GM18873 (cell line): ENCODE measurements at regions not wholly inside any gene's neighbourhood (a gene's known extent, or its start where the extent isn't known, plus 50 kb on each side); places are given as distances from the start of the nearest gene placed in this dataset.
"Not testable (repeated sequence)": the region's sequence is repeated elsewhere in the genome, so short reads cannot be mapped to it uniquely, and the experiment has no call there.

Experiments used
- ATAC-seq: cut with Tn5 transposase; IDR thresholded peaks from one replicate; pipeline ENCODE4 v1.9.1; 2021; ENCODE audit warnings: mild to moderate bottlenecking, moderate library complexity, moderate number of reproducible peaks; ENCODE audit not compliant: unreplicated experiment, low FRiP score

GRCh38 chr16:29578898-29579297, 72.7 kb upstream of the NPIPB12 start:
- ATAC-seq: not testable (repeated sequence)

DNA sequence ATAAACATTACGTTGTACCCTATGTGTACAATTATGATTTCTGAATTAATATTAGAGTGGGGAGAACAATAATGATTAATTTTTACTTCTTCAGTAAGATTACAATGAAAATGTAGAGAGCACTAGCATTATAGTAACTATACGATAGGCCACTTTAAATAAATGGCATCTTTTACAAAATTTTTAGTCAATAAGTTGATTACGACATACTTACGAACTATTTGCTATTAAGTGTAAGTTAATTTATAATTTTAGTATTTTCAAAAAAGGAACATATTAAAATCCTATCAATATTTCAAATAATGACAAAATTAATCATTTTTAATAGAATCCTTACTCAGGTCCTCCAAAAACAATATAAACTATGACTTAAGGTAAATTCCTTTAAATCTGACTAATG, 75.6 kb upstream of the NPIPB12 start:
- not testable (repeated sequence) for ATAC-seq

DNA sequence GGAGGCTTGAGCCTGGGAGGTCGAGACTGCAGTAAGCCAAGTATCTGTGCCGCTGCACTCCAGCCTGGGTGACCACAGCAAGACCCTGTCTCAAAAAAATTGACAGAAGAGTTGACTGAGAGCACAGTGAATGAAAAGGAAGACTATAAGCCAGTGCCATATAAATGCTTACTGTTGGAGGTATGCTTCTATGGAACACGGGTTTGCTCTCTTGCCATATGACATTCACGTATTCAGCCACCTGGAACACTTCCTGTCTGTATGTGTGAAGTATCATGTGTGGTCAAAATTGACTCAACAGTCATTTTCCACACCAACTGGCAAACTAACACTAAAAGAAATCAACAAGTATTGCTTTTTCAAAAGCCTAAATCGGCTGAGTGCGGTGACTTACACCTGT, 71.1 kb upstream of the SPN start:
- ATAC-seq: not testable (repeated sequence)

DNA sequence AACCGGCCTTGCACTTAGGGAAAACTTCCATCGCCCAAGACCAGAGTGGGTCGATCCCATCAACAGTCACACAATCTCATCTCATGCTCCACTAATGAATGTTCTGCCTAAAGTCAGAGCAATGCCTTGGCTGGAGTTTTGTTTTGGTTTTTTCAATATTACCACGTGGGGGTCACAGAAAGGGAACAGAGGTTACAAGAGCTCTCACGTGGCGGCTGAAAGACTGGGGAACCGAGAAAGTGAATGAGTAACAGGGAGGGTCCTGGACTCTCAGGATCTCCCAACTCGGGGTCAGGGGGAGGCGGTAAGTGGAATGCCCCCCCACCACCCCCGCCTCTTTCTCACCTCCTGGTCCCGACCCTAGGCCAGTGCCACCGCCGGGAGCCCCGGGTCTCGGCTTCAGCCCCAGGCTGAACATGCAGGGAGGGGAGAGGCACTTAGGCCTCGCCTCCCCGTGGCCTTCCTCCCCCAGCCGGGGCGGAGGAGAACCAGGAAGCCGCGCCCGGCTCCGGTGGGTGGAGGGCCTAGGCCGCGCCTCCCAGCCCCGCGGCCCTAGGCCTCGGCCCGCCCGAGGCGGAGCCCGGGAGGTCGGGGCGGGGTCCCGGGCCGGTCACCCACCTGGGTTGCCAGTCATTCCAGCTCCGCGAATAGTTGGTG, 68.7 kb upstream of the SPN start:
- peak; percentile 28 for ATAC-seq

GRCh38 chr16:29594926-29595838, 67.9 kb upstream of the SPN start:
- peak; percentile 58 for ATAC-seq

GRCh38 chr16:29597030-29597429, 66.0 kb upstream of the SPN start:
- not testable (repeated sequence) for ATAC-seq

DNA sequence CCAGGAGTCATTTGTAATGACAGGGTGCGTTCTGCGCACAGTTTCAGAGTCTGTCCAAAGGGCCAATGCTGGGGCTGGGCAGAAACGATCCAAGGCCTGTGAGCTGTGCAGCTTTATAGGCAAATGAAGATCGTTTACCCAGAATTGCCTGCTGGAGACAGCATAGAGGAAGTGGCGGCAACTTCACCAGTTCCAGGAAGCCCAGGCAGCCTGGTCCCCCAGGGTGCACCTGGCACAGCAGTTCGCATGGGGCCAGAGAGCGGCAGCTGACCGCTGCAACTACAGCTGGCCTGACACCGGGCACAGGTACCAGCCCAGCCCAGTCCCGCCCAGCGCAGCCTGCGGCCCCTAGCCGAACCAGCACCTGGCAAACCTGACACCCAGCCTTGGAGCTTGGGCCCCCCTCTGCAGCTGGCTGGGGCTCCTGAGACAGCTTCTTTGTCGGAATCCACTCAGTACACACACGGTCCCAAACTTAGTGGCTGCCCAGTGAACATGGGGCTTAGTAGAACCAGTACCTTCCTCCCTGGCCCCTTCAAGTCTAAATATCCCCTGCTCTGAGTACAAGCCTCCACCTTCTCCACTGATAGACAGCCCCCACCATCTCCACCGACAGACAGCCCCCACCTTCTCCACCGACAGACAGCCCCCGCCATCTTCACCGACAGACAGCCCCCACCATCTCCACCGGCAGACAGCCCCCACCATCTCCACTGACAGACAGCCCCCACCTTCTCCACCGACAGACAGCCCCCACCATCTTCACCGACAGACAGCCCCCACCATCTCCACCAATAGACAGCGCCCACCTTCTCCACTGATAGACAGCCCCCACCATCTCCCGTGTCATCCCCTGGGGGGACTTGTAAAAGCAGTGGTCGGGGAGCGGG, 62.7 kb upstream of the SPN start:
- ATAC-seq: not testable (repeated sequence)

DNA sequence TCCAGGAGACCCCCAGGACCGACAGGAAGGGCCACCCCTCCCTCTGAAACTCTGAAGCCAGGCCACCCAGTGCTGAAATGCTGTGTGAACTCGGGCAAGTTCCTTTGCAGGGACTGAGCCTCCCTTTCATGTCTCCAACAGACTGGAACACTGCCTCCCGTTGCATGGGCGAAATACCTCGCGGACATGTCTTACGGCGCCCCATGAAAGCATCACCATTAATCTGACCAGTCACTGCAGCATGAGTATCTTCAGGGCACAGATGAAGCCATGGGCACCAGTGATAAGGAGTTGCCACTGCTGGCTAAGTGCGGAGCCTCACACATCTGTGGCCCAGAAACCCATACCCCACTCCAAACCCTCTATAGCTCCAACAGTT, 60.8 kb upstream of the SPN start:
- ATAC-seq: not testable (repeated sequence)

- ATAC-seq: not testable (repeated sequence)
These were observed 60.4 kb upstream of the SPN start for GRCh38 chr16:29602683-29603088.

DNA sequence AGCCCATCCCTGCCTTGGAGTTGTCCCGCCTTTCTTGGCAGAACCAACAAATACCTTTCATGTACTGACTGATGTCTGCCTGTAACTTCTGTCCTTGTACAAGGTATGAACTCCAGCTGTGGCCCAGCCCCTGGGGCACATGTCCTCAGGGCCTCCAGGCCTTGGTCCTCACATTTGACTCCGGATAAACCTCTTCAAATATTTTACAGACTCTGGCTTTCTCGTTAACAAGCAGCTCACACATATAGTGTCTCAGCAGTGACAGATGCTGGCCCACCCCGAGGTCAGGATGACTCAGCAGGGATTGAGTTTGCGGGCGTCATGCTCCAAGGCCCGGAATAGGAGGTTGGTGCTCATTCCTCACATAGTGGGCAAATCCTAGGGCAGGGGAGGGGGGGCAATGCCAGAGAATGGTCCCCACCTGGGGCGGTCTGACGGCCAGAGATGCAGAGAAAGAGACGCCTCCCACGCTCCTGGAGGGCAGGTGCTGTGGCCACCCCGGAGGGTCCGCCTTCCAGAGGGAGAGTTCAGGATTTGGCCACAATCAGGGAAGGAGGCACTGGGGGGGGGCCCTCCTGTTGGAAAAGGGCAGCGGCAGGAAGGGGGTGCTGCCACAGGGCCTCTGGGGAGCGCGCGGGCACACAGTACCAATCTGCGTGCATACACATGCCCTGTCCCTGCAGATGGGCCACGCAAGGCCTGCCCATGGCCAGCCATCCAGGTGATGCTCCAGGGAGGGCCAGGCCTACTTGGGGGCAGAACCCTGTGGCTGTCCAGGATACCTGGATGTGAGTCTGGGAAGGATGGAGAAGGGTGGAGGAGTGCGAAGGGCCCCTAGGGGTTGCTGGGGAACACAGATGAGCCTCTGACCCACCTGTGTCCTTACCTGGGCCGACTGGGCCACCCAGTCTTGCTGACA, 58.2 kb upstream of the SPN start:
- not testable (repeated sequence) for ATAC-seq

- ATAC-seq: not testable (repeated sequence)
These were observed 57.3 kb upstream of the SPN start for GRCh38 chr16:29605593-29606205.

- ATAC-seq: not testable (repeated sequence)
These were observed 56.2 kb upstream of the SPN start for GRCh38 chr16:29606669-29607427.

DNA sequence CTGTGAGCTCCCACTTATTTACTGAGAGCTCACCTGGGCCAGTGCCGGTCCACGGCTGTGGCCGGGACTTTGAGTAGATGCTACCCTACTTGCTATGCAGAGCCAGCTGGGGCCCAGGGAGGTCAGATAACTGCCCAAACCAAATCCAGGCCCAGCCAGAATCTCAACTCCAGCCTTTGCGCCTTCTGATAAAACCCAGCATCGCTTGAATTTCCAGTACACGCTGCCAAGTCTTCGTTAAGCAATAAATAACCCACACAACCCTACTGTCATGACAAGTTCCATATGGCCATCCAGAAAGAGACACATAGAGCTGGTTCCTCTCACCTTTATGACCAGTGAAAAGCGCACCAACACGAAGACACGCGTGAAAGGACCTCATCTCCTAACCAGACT, 55.6 kb upstream of the SPN start:
- ATAC-seq: not testable (repeated sequence)

GRCh38 chr16:29612381-29613306, 50.4 kb upstream of the SPN start:
- not testable (repeated sequence) for ATAC-seq
